ENCODE measurements at regions not wholly inside any gene's neighbourhood (a gene's known extent, or its start where the extent isn't known, plus 50 kb on each side); places are given as distances from the start of the nearest gene placed in this dataset.
"Not testable (repeated sequence)": the region's sequence is repeated elsewhere in the genome, so short reads cannot be mapped to it uniquely, and the experiment has no call there.

DNA sequence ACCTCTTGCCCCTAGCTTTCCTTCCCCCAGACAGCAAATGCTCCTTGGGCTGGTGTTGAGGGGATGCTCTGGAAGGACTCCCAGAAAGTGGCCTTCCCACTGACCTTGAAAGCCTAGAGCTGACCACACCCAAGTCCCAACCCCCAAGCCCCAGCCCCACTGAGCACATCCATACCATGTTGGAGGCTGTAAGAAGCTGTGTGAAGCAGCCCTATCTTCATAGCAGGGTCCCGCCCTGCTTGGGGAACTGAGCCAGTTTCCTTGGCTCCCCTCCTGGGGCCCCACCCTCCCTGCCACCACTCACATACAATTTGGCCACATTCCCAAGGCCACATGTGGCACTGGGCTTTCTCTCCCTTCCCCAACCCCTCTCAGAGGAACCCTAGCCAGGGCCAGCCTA is 72.3 kb upstream of the CACUL1 start:
- no peak overlapping the region for H3K27ac ChIP-seq
- TF ChIP-seq, protein P1, sequence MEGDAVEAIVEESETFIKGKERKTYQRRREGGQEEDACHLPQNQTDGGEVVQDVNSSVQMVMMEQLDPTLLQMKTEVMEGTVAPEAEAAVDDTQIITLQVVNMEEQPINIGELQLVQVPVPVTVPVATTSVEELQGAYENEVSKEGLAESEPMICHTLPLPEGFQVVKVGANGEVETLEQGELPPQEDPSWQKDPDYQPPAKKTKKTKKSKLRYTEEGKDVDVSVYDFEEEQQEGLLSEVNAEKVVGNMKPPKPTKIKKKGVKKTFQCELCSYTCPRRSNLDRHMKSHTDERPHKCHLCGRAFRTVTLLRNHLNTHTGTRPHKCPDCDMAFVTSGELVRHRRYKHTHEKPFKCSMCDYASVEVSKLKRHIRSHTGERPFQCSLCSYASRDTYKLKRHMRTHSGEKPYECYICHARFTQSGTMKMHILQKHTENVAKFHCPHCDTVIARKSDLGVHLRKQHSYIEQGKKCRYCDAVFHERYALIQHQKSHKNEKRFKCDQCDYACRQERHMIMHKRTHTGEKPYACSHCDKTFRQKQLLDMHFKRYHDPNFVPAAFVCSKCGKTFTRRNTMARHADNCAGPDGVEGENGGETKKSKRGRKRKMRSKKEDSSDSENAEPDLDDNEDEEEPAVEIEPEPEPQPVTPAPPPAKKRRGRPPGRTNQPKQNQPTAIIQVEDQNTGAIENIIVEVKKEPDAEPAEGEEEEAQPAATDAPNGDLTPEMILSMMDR (conservative IDR thresholded peaks at IDR 0.05) = no peak

DNA sequence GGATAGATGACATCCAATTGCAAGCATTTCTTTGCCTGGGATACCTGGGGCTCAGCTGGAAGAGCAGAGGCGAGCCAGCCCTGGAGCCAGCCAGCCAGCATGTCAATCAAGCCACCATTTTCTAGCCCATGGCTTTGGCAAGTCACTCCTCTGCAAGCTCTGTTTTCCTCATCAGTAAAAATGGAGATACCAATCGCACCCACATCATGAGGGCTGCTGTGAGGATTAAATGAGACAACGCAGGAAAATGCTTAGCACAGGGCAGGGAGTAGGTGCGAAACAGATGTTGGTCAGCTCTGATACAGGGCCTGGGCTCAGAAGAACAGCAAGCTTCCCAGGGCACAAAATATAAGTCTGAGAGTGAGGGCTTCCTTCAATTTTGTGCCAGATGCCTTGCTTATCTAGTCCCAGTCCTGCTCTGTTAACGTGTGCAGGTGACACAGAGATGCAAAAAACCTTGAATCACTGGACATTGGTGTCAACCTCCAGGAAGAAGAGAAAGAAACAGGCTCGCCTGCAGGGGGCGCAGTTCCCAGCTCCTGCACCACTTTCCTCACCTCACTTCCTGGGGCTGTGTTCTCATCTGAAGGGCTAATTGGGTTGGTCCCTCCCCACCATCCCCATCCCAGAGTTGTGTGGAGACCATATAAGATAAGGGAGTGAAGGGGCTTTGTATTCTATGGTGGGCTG is 72.8 kb upstream of the CACUL1 start:
- TF ChIP-seq, protein P1 (conservative IDR thresholded peaks at IDR 0.05) = no peak

DNA sequence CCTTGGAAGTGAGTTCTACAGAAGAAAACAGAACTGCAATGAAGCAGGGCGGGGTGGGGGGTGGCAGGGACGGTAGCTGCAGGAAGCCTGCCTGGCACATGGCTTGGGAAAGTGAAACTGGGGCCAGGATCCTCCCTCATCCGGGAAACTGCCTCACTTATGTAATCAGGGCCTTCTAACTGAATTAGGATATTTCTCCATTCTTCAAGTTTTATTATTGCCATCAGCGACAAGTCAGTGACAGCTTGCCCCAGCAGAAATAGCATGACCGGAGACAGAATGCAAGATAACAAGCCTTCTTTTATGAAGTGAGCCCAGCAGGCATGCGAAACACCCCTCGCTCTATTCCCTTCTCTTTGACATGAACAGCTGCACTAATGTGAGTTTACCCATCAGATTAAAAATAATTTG is 77.5 kb upstream of the CACUL1 start:
- no peak overlapping the region for H3K27ac ChIP-seq
- TF ChIP-seq, protein P1 (conservative IDR thresholded peaks at IDR 0.05) = no peak

More for the DNA sequence above, 72.8 kb upstream of the CACUL1 start:
- no peak overlapping the region for H3K27ac ChIP-seq

DNA sequence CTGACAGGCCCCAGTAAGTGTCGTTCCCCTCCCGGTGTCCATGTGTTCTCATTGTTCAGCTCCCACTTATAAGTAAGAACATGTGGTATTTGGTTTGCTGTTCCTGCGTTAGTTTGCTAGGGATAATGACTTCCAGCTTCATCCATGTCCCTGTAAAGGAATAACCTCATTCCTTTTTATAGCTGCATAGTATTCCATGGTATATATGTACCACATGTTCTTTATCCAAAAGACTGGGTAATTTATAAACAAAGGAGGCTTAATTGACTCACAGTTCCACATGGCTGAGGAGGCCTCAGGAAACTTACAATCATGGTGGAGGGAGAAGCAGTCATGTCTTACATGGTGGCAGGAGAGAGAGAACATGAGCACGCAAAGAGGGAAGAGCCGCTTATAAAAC is 79.6 kb upstream of the CACUL1 start:
- not testable (repeated sequence) for H3K27ac ChIP-seq

DNA sequence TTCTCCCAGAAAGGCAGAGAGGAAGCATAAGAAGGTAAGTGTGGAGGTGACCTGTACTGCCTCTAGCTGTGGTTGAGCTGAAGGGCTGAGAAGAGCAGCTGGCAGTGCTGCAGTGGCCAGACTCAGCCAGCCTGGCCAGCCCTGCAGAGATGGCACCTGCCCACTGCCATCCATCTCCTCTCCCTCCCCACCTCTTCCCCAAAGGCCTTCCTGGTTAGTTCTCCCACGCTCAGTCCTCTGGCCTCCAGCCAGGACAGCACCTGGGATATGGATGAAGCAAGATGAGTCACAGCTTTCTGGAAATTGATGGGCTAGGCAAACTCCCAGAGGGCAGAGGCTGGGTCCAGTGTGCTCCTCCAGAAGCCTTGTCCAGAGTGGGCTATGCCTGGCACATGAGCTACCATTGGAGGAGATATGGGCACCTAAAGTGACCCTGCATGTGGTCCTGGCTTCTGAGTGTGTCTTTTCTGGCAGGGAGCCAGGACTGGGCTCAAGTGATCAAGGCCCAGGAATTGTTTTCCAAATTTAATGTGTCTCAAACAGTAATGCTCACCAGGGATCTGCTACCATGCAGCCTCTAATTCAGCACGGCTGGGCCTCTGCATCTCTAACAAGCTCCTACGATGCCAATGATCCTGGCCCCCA is 81.0 kb upstream of the CACUL1 start:
- no peak overlapping the region for H3K27ac ChIP-seq
- TF ChIP-seq, protein P1 (conservative IDR thresholded peaks at IDR 0.05) = 0 out of 2 replicates have a peak, but pooled peaks have one; percentile 14

DNA sequence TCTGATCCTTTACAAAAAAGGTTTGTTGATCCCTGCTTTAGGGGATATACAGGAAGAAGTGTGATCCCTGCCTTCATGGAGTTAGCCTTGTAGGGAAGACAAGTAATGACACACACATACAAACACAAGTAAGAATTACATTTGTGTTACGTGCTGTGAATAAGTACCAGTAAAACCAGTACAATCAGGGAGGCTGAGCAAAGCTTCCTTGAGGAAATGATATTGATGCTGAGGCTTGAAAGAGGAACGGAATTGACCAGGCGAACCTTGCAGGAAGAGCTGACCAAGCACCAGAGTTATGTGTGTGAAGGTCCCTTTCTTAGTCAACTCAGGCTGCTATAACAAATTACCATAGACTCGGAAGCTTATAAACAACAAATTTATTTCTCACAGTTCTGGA is 83.6 kb upstream of the CACUL1 start:
- no peak overlapping the region for H3K27ac ChIP-seq
- TF ChIP-seq, protein P1 (conservative IDR thresholded peaks at IDR 0.05) = no peak

DNA sequence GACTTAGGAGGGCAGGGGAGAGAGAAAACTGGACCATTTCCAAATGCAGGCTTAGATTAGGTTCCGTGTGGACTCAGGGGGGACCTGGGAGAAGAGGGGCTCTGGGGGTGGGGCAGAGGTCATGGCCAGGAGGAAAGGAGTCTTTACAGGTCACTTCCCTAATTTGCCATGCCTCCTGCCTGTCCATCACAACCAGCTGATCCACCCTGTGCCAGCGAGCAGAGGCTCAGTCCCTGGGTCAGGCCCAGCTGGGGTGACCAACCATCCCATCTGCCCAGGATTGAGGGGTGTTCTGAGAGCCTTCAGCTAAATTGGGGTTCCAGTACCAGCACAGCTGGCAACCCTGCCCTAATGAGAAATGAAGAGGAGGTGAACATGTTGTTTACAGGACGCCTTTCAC is 84.6 kb upstream of the CACUL1 start:
- TF ChIP-seq, protein P1 (conservative IDR thresholded peaks at IDR 0.05) = no peak
- H3K27ac ChIP-seq = no peak overlapping the region

Measured in VCaP (cell line).